ENCODE measurements at regions not wholly inside any gene's neighbourhood (a gene's known extent, or its start where the extent isn't known, plus 50 kb on each side); places are given as distances from the start of the nearest gene placed in this dataset.

DNA sequence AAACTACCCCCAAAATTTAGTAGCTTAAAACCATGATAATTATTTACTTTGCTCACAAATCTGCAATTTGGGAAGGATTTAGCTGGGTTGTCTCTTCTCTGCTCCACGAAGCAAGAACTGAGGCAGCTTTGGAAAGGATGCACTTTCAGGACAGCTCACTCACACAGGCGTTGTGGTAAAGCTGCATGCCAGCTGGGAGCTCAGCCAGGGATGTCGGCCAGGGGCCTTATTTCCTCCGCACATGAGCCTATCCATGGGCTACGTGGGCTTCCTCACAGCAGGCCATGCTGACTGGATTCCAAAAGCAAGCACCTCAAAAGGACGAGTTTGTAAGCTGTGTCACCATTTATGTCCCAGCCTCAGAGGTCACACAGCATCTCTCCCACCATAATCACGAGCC lies 301.3 kb upstream of the IGF1R start:
- TF ChIP-seq, protein P1, sequence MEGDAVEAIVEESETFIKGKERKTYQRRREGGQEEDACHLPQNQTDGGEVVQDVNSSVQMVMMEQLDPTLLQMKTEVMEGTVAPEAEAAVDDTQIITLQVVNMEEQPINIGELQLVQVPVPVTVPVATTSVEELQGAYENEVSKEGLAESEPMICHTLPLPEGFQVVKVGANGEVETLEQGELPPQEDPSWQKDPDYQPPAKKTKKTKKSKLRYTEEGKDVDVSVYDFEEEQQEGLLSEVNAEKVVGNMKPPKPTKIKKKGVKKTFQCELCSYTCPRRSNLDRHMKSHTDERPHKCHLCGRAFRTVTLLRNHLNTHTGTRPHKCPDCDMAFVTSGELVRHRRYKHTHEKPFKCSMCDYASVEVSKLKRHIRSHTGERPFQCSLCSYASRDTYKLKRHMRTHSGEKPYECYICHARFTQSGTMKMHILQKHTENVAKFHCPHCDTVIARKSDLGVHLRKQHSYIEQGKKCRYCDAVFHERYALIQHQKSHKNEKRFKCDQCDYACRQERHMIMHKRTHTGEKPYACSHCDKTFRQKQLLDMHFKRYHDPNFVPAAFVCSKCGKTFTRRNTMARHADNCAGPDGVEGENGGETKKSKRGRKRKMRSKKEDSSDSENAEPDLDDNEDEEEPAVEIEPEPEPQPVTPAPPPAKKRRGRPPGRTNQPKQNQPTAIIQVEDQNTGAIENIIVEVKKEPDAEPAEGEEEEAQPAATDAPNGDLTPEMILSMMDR (conservative IDR thresholded peaks at IDR 0.05) = no peak
- no peak for TF ChIP-seq ZFX (IDR thresholded peaks at IDR 0.05)
